Right hindlimb (tissue), 1 donor: ENCODE measurements at regions not wholly inside any gene's neighbourhood (a gene's known extent, or its start where the extent isn't known, plus 50 kb on each side); places are given as distances from the start of the nearest gene placed in this dataset.
A peak's percentile ranks its signal among the peaks of the same experiment; 100 is the strongest.

ENCODE experiments used
- DNase-seq: peaks from one replicate; pipeline ENCODE4 v3.0.0-alpha.2; 2018

DNA sequence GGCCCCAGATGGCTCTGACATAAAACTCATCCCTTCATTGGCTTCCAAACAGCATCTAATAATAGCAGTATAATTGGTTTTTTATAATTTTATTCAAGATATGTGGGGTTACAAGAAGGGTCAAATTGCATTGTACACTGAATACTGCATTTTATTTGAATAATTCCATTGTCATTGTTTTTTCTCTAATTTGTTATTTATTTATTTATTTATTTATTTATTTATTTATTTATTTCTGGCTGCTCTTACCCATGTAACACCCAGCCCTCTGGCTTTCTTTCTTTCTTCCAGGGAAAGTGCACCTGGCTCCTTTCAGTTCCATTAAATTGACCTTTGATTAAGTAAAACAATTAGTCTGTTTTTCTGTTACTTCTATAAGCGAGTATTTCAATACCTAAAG, 210.1 kb downstream of the CDH9 start:
- no peak for DNase-seq

DNA sequence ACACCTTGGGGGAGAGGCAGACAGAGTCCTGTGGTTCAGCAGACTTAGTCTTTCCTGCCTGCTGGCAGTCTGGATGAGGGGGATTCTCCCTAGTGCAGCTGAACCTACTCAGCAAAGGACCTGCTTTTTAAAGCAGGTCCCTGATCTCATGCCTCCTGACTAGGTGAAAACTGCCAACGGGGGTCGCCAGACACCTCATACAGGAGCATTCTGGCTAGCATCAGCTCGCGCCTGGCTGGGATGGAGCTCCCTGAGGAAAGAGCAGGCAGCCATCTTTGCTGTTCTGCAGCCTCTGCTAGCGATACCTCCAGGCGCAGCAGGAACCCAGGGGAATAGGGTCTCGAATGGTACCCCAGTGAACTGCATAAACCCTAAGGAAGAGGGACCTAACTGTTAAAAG, 225.2 kb downstream of the CDH9 start:
- DNase-seq = no peak

DNA sequence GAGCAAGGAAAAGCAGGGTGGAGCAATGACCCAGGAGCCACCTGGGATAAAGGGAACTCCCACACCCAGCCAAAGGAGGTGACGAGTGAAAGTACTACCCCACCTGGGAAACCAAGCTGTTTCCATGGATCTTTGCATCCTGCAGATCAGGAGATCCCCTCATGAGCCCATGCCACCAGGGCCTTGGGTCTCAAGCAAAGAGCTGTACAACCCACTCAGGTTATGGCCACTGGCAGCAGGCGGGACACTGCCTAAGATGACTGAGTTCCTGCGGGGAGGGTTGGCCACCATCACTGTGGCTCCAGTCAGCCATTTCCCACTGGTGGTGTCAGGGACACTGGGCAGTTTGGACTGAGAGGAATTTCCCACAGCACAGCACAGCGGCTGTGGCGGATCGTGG, 225.7 kb downstream of the CDH9 start:
- DNase-seq = no peak

DNA sequence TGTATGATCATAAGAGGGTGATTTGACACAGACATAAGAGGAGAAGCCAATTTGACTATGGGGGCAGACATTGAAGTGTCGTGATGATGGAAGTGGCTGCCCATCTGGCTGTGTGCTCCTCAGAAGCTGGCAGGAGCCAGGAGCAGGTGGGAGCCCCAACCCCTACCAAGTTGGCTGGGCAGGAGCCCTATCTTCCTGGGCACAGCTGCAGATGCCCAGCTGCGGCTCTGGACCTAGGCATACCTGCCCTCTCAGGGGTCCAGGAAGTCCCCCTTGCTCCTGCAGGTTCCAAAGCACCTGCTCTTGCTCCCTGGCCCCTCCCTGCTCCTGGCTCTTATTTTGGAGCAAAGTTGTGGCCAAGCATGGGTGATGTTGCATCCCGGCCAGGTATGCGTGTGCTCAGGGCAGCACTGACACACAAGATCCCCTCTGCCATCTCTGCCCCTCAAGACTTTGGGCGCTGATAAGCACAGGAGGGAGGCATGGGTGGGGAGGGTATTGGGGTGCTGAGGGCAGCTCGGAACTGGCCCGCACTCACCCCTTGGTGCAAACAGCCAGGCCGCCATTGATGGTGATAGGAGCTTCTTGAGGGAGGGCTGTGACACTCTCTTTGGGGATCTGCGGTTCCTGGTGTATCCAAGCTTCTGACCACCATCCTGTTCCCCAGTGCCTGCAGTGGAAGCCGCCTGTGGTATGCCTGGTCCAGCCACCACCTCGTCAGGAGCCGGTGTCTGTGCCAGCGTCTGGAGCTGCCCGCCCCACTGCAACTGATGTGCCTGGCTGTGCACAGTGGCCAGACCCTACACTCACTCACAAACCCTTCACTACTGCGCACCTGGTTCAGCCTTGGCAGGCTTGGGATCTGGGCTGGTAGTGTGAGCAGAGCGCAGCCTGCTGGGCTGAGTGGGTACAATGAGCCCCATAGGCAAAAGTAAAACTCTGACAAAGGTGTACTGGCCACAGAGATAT, 230.9 kb downstream of the CDH9 start:
- DNase-seq = no peak

DNA sequence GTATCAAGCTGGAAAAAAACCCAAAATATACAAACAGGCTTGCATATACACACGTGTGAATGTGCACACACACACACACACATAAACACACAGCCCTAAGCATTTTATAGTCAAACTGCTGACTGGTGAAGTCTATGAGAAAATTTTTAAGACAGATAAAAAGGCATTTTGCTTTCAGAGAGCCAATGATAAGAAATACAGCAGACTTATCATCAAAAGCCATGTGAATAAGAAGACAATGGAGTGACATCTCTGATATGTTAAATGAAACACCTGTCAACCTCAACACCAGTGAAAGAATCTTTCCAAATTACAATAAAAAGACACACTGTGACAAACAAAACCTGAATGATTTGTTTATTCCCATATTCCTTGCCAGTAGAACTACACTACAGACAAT, 233.3 kb downstream of the CDH9 start:
- no peak for DNase-seq

DNA sequence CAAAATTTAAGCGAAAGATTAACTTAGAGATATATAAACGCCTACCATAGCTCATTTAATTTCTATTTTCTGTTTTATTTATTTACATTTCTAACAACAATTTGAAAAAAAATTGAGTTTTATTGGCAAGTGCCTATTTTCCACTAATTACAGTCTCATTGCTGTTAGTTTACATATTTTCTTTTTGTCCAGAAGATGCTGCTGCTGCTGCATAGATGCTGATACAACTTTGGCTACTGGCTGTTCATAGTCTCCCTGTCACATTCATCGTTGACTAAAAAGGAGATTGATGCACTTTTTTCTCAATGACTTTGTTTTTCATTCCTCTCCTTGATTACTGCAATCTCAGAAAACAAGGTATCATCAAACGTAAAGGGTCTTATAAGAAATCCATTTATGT, 235.4 kb downstream of the CDH9 start:
- DNase-seq = no peak

DNA sequence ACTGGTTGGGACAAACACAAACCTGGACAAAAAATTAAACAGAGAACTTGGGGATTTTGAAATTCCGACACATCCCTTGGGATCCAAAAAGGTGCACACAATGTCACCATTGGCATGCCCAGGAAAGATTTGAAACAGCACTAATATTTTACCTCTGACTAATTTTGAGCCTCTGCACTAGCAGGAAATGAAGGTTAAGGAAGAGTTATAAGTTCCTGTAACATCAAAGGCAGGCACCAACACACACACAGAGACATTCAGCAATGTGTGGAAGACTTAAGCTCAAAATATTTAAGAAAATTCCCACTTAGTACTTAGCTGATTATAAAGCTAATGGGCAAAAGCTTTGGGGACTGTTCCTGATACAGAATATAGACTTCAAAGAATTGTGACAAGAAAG, 247.0 kb downstream of the CDH9 start:
- no peak for DNase-seq

DNA sequence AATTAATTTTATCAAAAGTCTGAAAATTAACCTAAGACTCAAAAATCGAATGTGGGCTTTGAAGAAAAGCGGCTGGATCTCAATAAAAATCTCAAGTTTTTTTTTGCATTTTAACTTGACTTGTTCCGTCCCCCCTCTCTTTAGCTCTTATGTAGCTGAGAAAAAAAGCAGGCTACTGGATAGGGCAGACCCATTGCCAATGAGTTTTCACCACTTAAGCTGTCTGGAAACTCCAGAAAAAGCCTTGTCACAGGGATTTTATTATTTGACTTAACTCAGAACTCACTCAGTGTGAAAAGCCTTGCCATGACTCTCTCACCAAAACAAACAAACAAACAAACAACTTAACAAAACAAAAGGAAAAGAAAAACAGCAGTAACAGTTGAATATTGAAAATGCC, 247.4 kb downstream of the CDH9 start:
- DNase-seq = no peak

DNA sequence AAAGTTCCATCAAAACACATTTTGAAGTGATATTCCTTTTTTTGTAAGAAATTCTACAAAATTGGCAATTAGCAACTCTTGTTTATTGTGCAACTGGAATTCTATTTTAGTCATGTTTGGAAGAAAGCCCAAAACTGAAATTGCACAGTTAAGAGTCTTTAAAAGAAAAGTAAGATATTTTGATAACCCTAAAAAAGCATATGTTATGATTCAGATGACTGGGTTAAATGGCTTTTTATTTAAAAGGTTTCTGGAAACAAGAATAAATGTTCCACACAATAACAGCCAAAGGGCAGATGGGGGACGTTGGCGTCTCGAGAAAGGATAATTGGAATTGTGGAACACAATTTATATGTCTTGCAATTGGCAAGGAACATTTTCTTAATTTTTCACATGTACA, 275.2 kb downstream of the CDH9 start:
- DNase-seq = no peak

DNA sequence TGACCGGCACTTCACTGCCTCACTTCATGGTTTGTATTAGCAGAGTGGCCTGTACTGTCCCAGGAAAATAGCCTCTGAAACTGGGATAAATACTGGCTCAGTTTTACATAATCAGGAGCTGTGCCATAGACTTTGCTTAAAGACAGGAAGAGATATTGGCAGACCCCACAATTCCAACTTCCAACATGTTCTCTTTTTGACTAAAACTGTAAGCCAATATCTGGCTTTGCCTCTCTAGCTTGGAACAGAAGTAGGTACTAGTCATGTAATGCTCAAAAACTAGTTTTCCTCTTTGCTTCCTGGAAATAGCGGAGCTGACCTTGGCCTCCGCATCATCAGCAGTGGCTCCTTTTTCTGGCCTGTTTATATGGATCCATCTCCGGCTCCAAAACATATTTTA, 276.9 kb downstream of the CDH9 start:
- DNase-seq = peak; percentile 19

DNA sequence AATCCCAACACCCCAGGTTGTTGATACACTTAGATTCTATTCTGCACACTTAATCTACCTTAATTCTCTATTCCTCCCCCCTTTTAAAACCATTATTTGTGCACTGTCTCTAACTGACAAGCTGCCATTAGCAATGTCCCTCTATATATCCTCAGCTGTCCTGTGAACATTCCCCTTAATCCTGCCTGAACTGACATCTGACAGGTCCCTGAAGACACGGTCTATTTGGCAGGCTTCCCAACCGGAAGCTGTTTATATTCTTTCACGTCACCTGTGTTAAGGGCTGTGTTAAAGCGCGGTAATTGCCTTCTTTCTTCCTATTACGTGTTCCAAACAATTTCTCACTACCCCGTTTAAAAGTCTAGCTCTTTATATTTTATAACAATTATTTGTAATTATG, 277.3 kb downstream of the CDH9 start:
- peak; percentile 18 for DNase-seq

DNA sequence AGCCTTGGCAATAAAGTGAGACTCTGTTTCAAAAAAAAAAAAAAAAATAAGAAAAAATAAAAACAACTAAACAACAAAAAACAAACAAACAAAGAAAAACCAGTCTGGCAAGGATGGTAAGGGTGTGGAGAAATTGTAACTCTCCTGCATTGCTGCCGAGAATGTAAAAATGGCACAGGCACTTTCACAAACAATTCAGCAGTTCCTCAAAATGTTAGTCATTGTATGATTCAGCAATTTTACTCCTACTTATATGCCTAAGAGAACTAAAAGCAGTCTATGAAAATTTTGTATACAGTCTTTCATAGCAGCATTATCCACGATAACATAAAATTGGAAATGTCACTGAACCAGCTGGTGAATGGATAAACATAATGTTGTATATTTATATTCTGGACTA, 280.4 kb downstream of the CDH9 start:
- no peak for DNase-seq

DNA sequence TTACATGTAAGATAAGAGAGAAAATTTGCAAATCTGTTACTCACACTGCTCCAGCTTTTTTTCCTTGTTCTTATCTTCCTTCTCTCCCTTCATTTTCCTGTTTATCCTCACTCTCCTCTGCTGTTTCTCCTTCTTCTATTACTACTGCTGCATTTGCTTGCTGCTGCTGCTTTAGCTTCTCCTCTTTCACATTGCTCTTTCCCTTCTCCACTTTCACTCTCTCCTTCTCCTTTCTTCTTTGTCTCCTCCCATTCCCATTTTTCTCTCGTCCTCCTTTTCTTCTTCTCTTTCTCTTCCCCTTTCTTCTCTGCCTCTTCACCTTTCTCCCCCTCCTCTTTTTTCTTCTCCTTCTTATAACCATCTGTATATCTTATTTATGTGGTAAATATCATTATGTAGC, 288.6 kb downstream of the CDH9 start:
- no peak for DNase-seq

DNA sequence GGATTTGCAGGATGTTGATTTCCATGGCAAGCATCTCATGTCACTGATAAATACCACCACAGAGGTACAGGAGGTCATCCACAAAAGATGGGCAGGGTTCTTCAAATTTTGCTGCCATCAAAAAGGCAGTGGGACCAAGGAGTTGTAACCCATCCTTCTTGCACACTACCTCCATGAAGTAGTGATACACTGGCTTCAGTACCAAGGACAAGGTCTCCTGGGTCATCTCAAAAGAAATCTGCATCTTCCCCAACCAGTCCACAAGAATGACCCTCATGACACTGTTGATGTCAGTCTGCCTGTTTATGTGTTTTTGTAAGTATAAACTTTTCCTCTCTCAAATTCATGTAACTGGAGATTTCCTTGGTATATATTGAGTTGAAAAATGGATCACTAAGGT, 298.2 kb downstream of the CDH9 start:
- DNase-seq = no peak

DNA sequence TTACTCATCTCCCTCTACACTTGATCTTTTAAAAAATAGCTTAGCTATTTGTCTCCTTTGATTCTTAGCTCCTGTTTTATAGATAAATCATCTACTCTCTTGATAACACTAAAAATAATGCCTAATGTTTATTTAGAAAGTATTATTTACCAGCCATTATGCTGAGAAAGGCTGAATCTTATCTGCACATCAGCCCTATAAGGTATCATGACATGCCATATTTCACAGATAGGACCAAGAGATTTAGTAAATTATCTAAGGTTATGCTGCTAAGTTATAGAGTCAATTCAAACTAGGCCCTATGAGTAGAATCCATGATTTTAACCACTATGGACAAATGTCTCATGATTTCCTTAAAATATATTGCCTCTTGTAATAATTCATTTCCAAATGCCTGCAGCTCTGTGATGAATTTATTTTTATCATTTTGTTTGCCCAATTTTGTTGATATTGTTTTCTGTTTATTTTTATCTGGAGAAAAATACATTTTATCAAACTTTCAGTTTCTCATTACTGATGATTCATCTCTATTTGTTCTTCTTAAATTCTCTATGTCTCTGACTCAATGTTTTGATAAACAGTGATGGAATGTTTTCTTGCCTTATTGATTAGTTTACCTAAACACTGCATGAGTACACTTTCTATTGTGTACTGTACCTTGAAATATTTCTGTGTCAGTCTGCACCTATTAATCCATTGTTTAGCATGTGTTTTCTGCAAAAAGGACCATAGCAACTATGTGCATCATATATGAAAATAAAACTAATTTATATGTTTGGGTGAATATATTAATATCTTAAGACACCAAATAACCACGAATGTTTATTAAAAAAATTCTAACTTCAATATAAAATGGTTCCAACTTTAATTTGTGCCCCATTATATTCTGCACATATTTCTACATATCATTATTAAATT, 300.8 kb downstream of the CDH9 start:
- no peak for DNase-seq

DNA sequence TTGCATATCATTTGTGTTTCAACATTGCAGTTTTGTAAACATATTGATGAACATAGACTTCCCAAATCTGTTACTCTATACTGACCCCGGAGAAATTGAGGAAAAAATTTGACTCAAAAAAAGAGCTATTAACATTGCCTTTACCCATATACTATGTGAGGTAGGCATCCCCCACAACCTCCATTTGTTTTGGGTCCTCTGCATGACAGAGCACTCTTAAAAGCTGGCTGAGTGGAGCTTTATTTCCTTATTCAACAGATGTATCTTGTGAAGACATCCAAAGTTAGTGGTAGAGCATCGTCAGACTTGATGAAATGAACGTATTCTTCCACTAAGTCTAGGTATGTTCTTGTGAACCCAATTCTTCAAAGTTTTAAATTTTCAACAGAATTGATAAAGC, 310.5 kb downstream of the CDH9 start:
- no peak for DNase-seq

DNA sequence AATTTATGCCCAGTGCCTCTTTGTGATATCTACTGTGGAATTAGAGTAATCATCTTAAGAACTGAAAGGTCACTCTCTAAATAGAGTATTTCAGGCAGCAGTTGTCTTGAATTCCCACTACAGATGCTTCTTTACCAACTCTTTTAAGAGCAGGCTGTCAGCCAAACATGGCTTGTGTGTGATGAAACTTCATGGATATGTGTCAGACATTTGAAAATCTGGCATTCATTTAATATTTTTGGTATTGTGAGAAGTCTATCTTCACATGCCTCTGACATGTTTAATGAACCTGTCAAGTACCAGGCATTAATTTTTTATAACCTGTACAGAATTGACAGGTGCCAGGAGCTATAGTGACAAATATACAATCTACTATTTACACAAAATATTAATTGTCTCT, 318.6 kb downstream of the CDH9 start:
- no peak for DNase-seq

DNA sequence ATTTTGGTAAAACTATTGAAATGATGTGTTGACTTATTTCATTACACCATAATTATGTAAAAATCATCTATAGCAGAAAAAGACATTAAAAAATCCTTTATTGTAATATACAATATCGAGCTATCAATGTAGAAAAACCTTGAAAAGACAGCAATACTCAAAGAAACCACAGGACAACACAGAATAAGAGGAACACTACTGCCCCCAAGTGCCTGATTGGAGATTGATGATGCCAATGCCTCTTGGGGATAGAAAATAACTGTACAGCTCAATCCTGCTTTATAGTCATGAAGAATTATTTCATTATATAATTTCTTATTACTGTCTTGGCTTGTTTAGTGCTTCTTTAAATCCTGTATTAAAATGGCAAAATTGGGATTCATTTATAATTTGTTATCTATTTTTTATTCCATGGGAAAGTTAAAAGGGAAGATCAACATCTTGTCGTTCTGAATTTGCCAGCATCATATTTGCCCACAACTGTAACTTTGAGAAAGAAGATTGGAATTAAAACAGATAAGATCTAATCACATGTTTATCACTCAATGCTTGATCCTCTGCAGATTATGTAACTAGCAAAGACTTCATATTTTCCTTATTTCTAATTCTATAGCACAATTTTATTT, 337.5 kb downstream of the CDH9 start:
- DNase-seq = no peak

DNA sequence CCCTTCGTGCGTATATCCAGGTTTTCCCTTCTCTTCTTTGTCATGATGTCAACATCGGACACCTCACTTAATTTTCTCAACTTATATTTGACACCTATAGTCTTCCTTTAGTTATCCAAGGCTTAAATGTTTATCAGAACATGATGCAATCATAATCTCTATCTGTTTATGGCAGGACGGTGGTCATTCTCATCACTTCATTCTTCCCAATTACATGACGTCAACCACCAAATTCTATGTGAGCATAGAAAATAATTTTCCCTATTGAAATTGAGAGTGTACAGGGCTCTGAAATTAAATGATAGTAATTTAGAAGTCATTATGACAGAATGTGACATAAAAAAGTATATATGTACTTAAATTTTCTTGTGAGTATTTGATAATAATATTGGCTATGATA, 345.4 kb downstream of the CDH9 start:
- no peak for DNase-seq

DNA sequence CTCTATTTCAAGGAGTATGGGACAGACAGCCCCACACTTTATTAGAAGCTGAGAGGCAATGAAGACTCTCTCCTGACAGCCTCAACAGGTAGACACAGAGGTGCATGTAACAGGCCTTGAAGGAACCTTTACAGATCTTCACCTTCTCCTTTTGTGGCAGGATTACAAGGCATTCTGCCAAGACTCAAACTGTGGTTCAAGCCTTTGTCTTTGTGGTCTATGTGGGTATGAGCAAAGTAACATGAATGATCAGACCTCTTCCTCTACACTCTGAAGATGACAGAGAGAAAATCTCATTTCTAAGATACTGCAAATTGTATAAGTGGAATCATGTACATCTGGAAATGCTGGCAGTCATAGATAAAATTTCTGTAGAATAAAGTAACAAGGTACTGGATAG, 346.9 kb downstream of the CDH9 start:
- no peak for DNase-seq

DNA sequence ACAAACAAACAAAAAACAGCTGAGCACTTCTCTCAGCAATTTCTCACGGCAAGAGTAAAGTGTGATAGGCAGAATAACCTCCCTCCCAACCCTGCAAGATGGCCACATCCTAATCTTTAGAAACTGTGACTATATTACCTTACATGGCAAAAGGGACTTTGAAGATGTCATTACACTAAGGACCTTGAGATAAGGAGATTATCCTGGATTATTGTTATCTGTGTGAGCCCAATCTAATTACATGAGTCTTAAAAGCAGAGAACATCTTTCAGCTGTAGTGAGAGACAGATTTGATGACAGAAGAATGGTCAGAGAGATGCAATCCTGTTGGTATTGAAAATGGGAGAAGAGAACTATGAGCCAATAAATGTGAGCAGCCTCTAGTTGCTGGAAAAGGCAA, 347.9 kb downstream of the CDH9 start:
- DNase-seq = no peak

DNA sequence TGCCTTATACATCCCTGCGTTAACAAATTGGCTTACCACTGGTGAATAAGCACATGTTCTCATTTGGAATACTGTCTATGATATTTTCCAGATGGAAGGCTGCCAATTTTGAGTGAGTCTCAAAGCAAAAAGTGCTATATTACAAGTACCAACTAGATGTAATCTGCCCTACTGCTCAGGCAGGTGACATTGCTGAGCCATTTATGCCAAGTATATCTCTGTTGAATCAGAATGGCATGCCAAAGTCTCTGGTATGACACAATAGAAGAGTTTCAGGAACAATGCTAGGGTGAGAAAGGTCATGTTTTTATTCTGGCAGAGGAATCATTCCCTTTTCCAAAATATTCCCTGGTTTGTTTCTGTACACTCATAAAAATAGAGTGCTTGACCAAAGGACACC, 356.5 kb downstream of the CDH9 start:
- no peak for DNase-seq

DNA sequence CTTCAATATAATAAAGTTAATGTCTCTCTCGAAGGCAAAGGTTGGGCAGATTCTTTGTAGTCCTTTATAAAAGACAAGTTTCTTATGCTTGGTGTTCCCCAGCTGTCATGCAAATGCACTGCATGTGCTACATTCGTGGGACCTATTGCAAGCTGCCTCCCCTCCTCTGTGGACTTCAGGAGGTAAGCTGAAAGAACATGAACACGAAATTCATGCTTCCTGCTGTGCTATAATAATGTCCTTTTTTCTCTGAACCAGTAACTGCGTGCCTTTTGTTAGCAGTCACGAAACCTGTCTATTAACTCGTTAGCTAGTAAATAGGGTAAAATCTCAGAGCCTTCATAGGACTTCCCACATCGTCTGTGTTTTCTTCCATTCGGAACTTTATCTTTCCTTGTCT, 363.5 kb downstream of the CDH9 start:
- DNase-seq = no peak

DNA sequence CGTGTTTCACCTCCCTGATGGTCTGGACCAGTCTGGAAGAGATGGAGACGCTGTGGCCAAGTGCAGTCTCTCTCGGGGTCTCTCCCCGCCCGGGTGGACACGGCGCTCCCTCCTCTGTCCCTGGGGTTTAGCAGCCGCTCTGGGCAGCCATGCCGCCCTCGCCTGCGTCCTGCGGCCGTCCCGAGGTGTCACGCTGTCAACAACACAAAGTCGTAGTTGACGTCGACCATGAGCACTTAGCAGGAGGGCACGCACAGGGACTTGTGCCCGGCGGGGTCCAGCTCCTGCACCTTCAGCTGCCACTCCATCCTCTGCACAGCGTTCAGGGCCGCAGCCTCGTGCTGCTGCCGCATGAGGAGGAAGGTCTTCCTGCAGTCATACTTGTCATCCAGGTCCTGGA, 368.9 kb downstream of the CDH9 start:
- DNase-seq = no peak
